Duodenal mucosa (tissue), 2 donors: ENCODE measurements at regions not wholly inside any gene's neighbourhood (a gene's known extent, or its start where the extent isn't known, plus 50 kb on each side); places are given as distances from the start of the nearest gene placed in this dataset.

ENCODE experiments used
- H3K27ac ChIP-seq: one replicate; pipeline ENCODE4 v1.7.0; 2013; ENCODE audit warnings: low read depth, low read length
- H3K27me3 ChIP-seq, 2 donors: one replicate each; pipeline ENCODE4 v1.7.0; 2013; ENCODE audit warnings: low read length in 2 of 2, control low read depth in 1 of 2; ENCODE audit not compliant: insufficient read depth in 2 of 2, control insufficient read depth in 1 of 2
- H3K36me3 ChIP-seq, 2 donors: one replicate each; pipeline ENCODE4 v1.7.0; 2013; ENCODE audit warnings: low read length in 2 of 2, control low read depth in 1 of 2; ENCODE audit not compliant: insufficient read depth in 2 of 2, control insufficient read depth in 1 of 2
- H3K4me1 ChIP-seq, 2 donors: one replicate each; pipeline ENCODE4 v1.7.0; 2013; ENCODE audit warnings: low read length in 2 of 2, control low read depth in 1 of 2; ENCODE audit not compliant: insufficient read depth in 2 of 2, control insufficient read depth in 1 of 2
- H3K4me3 ChIP-seq, 2 donors: one replicate each; pipeline ENCODE4 v1.7.0; 2013; ENCODE audit warnings: low read length in 2 of 2, low read depth in 1 of 2
- H3K9ac ChIP-seq, 2 donors: one replicate each; pipeline ENCODE4 v1.7.0; 2013; ENCODE audit warnings: low read length in 2 of 2, low read depth in 1 of 2
- H3K9me3 ChIP-seq, 2 donors: one replicate each; pipeline ENCODE4 v1.7.0; 2013; ENCODE audit warnings: low read length in 2 of 2, control low read depth in 1 of 2; ENCODE audit not compliant: control insufficient read depth in 1 of 2

GRCh38 chr2:221241072-221241471 lies 331.0 kb downstream of the EPHA4 start:
- Histone ChIP-seq H3K9ac (no peak overlapping the region), H3K27ac (no peak overlapping the region), H3K9me3 (no peaks in the 10 kb centered on the region), H3K36me3 (no peaks in the 10 kb centered on the region), H3K4me3 (no peak overlapping the region), H3K4me1 (no peaks in the 10 kb centered on the region), H3K27me3 (no peaks in the 10 kb centered on the region)

GRCh38 chr2:221243771-221244170 lies 328.3 kb downstream of the EPHA4 start:
- H3K4me3 ChIP-seq = no peak overlapping the region
- H3K27me3 ChIP-seq = no peaks in the 10 kb centered on the region
- no peak overlapping the region for H3K27ac ChIP-seq

GRCh38 chr2:221245045-221245444 lies 327.1 kb downstream of the EPHA4 start:
- no peak overlapping the region for H3K27ac ChIP-seq
- no peaks in the 10 kb centered on the region for H3K4me1 ChIP-seq
- no peaks in the 10 kb centered on the region for H3K36me3 ChIP-seq
- H3K9ac ChIP-seq = no peak overlapping the region
- no peak overlapping the region for H3K4me3 ChIP-seq
- no peaks in the 10 kb centered on the region for H3K9me3 ChIP-seq
- H3K27me3 ChIP-seq = no peaks in the 10 kb centered on the region

More at GRCh38 chr2:221243771-221244170, 328.3 kb downstream of the EPHA4 start:
- no peaks in the 10 kb centered on the region for H3K36me3 ChIP-seq
- H3K9me3 ChIP-seq = no peaks in the 10 kb centered on the region
- H3K4me1 ChIP-seq = no peaks in the 10 kb centered on the region
- no peak overlapping the region for H3K9ac ChIP-seq

GRCh38 chr2:221245772-221246171 lies 326.3 kb downstream of the EPHA4 start:
- H3K4me3 ChIP-seq = no peak overlapping the region
- no peaks in the 10 kb centered on the region for H3K36me3 ChIP-seq
- no peak overlapping the region for H3K9ac ChIP-seq
- no peak overlapping the region for H3K27ac ChIP-seq
- no peaks in the 10 kb centered on the region for H3K9me3 ChIP-seq
- no peaks in the 10 kb centered on the region for H3K4me1 ChIP-seq
- no peaks in the 10 kb centered on the region for H3K27me3 ChIP-seq

GRCh38 chr2:221254299-221254698 lies 317.8 kb downstream of the EPHA4 start:
- no peaks in the 10 kb centered on the region for H3K4me1 ChIP-seq

GRCh38 chr2:221255862-221256261 lies 316.2 kb downstream of the EPHA4 start:
- H3K9ac ChIP-seq = no peak overlapping the region
- no peaks in the 10 kb centered on the region for H3K27me3 ChIP-seq
- no peak overlapping the region for H3K4me3 ChIP-seq

More at GRCh38 chr2:221254299-221254698, 317.8 kb downstream of the EPHA4 start:
- H3K9ac ChIP-seq = no peak overlapping the region
- no peaks in the 10 kb centered on the region for H3K9me3 ChIP-seq
- no peaks in the 10 kb centered on the region for H3K36me3 ChIP-seq
- no peak overlapping the region for H3K4me3 ChIP-seq
- no peaks in the 10 kb centered on the region for H3K27me3 ChIP-seq
- H3K27ac ChIP-seq = no peak overlapping the region

GRCh38 chr2:221258464-221258863 lies 313.6 kb downstream of the EPHA4 start:
- Histone ChIP-seq H3K27ac (no peak overlapping the region), H3K36me3 (no peaks in the 10 kb centered on the region), H3K4me3 (no peak overlapping the region), H3K27me3 (no peaks in the 10 kb centered on the region), H3K9me3 (no peaks in the 10 kb centered on the region), H3K4me1 (no peaks in the 10 kb centered on the region), H3K9ac (no peak overlapping the region)

More at GRCh38 chr2:221255862-221256261, 316.2 kb downstream of the EPHA4 start:
- Histone ChIP-seq H3K36me3 (no peaks in the 10 kb centered on the region), H3K27ac (no peak overlapping the region), H3K9me3 (no peaks in the 10 kb centered on the region), H3K4me1 (no peaks in the 10 kb centered on the region)

GRCh38 chr2:221262651-221263050 lies 309.5 kb downstream of the EPHA4 start:
- H3K9ac ChIP-seq = no peak overlapping the region
- H3K9me3 ChIP-seq = no peaks in the 10 kb centered on the region
- H3K27me3 ChIP-seq = no peaks in the 10 kb centered on the region
- H3K36me3 ChIP-seq = no peaks in the 10 kb centered on the region
- H3K27ac ChIP-seq = no peak overlapping the region
- H3K4me3 ChIP-seq = no peak overlapping the region
- H3K4me1 ChIP-seq = no peaks in the 10 kb centered on the region

GRCh38 chr2:221263573-221263972 lies 308.5 kb downstream of the EPHA4 start:
- Histone ChIP-seq H3K36me3 (no peaks in the 10 kb centered on the region), H3K27ac (no peak overlapping the region), H3K9ac (no peak overlapping the region), H3K27me3 (no peaks in the 10 kb centered on the region), H3K9me3 (no peaks in the 10 kb centered on the region), H3K4me1 (no peaks in the 10 kb centered on the region), H3K4me3 (no peak overlapping the region)

- Histone ChIP-seq H3K27me3 (no peaks in the 10 kb centered on the region), H3K27ac (no peak overlapping the region), H3K4me1 (no peaks in the 10 kb centered on the region), H3K9me3 (no peaks in the 10 kb centered on the region), H3K36me3 (no peaks in the 10 kb centered on the region), H3K4me3 (no peak overlapping the region), H3K9ac (no peak overlapping the region)
Measured at GRCh38 chr2:221264318-221264717, 307.8 kb downstream of the EPHA4 start.
